Endothelial cell of umbilical vein (primary cell): ENCODE measurements at regions not wholly inside any gene's neighbourhood (a gene's known extent, or its start where the extent isn't known, plus 50 kb on each side); places are given as distances from the start of the nearest gene placed in this dataset.

ENCODE experiments used
- BruUV-seq: library from RNA; stranded (reverse); fragments of 400-500 nt; replicated peaks from 2 replicates; lab custom pipeline; 2021; lab: Mats Ljungman, UMichigan
- CTCF ChIA-PET: fragments of 300-600, 350-600 bp; sonication (Branson Sonifier 250); formaldehyde crosslinking; loops from one replicate; lab custom pipeline; 2021; ENCODE audit warnings: antibody characterized with exemption, inconsistent platforms; lab: Charles Lee
- POLR2A ChIA-PET: fragments of 300-600, 350-600 bp; sonication (Branson Sonifier 250); formaldehyde crosslinking; loops from one replicate; lab custom pipeline; 2021; ENCODE audit warnings: antibody characterized with exemption, inconsistent platforms; lab: Charles Lee
- DNase-seq: peaks from one replicate; pipeline ENCODE4 v3.0.0-alpha.2; 2011; ENCODE audit warnings: low read depth, low spot score
- FAIRE-seq: peaks from 2 replicates; lab custom pipeline; 2011; peaks lifted over from hg19 to GRCh38; lab: Jason Lieb, UNC
- H2AFZ ChIP-seq: 2 replicates; pipeline ENCODE4 v1.6.0; 2012; ENCODE audit warnings: low read depth, low read length, control low read depth, inconsistent platforms
- H3K27ac ChIP-seq: 2 replicates; pipeline ENCODE4 v1.5.1; 2011; ENCODE audit warnings: low read depth, mild to moderate bottlenecking, control low read depth, low read length, moderate library complexity; ENCODE audit not compliant: insufficient read depth
- H3K27me3 ChIP-seq, 2 experiments: 2 replicates each; pipeline versions ENCODE4 v1.6.0 to v1.6.1; 2011; ENCODE audit warnings: low read length in 2 of 2, mixed read lengths in 1 of 2; ENCODE audit not compliant: control insufficient read depth in 2 of 2, insufficient read depth in 2 of 2
- H3K36me3 ChIP-seq, 2 experiments: 2 replicates in 1 of 2; 3 replicates in 1 of 2; pipeline ENCODE4 v1.5.1; 2011; ENCODE audit warnings: low read length in 2 of 2, mild to moderate bottlenecking in 1 of 2, moderate library complexity in 1 of 2; ENCODE audit not compliant: control insufficient read depth in 2 of 2, insufficient read depth in 2 of 2; ENCODE audit errors: extremely low read depth in 1 of 2
- H3K4me1 ChIP-seq: 3 replicates; pipeline ENCODE4 v1.5.1; 2011; ENCODE audit warnings: mild to moderate bottlenecking, low read length; ENCODE audit not compliant: control insufficient read depth, insufficient read depth; ENCODE audit errors: extremely low read depth
- H3K4me2 ChIP-seq: 2 replicates; pipeline ENCODE4 v1.6.1; 2011; ENCODE audit warnings: low read length, control low read depth, mixed read lengths; ENCODE audit not compliant: insufficient read depth
- H3K4me3 ChIP-seq, 3 experiments: fragments of 200-600 bp in 1 of 3; sonication (generic), shearing (Covaris generic) in 1 of 3; replicated peaks in 1 of 3; 2 replicates each; pipeline ENCODE4 v1.5.1; 2011 to 2016; ENCODE audit warnings: control low read depth in 3 of 3, low read length in 3 of 3, mild to moderate bottlenecking in 2 of 3, inconsistent platforms in 1 of 3, low read depth in 1 of 3, moderate library complexity in 1 of 3; ENCODE audit not compliant: insufficient read depth in 1 of 3
- H3K79me2 ChIP-seq: 2 replicates; pipeline ENCODE4 v1.6.0; 2012; ENCODE audit warnings: low read length, inconsistent platforms; ENCODE audit not compliant: control insufficient read depth, insufficient read depth
- H3K9ac ChIP-seq: replicated peaks from 2 replicates; pipeline ENCODE3; 2011; ENCODE audit warnings: low read length, control low read depth; ENCODE audit not compliant: insufficient read depth; ENCODE audit errors: extremely low read depth
- H3K9me1 ChIP-seq: replicated peaks from 3 replicates; pipeline ENCODE4 v1.6.0; 2011; ENCODE audit warnings: mild to moderate bottlenecking, low read length; ENCODE audit not compliant: control insufficient read depth, insufficient read depth; ENCODE audit errors: extremely low read depth
- H3K9me3 ChIP-seq: replicated peaks from 2 replicates; pipeline ENCODE4 v1.5.1; 2012; ENCODE audit warnings: low read length, inconsistent platforms; ENCODE audit not compliant: control insufficient read depth, insufficient read depth
- H4K20me1 ChIP-seq: replicated peaks from 2 replicates; pipeline ENCODE3; 2011; ENCODE audit warnings: mild to moderate bottlenecking, low read length; ENCODE audit not compliant: control insufficient read depth, insufficient read depth; ENCODE audit errors: extremely low read depth
- EZH2 ChIP-seq: IDR thresholded peaks from 2 replicates; pipeline ENCODE4 v1.6.1; 2012; ENCODE audit warnings: borderline replicate concordance, low read depth, mild to moderate bottlenecking, moderate library complexity, low read length, inconsistent platforms; ENCODE audit not compliant: severe bottlenecking
- GATA2 ChIP-seq: IDR thresholded peaks from 2 replicates; pipeline ENCODE4 v1.7.0; 2011; ENCODE audit warnings: low read depth, mild to moderate bottlenecking, moderate library complexity, mixed read lengths, low read length; ENCODE audit not compliant: insufficient read length, insufficient read depth
- dilution Hi-C: fragments of 300-500 bp; cut with MboI; formaldehyde crosslinking; loops from one replicate; pipeline ENCODE4 v1.15.0; 2019; ENCODE audit warnings: low sequenced_read_pairs; ENCODE audit not compliant: extremely low pct_ligation_motif_present
- intact Hi-C: fragments of 100-400 bp; cut with micrococcal nuclease; formaldehyde crosslinking; loops from one replicate; pipeline ENCODE4 v1.10.0; 2022
- TF ChIP-seq, protein P1 (sequence below), 2 donors: IDR thresholded peaks; 1 replicate in 1 of 2; 2 replicates in 1 of 2; pipeline ENCODE4 v1.5.1; 2011; ENCODE audit warnings: low read length in 2 of 2, mild to moderate bottlenecking in 2 of 2, moderate library complexity in 2 of 2, control low read depth in 1 of 2, inconsistent platforms in 1 of 2, low read depth in 1 of 2; ENCODE audit not compliant: insufficient read depth in 1 of 2; ENCODE audit errors: extremely low read depth in 1 of 2
- TF ChIP-seq, protein P2 (sequence below): IDR thresholded peaks from 2 replicates; pipeline ENCODE4 v1.6.1; 2011; ENCODE audit not compliant: insufficient read depth, insufficient read length

DNA sequence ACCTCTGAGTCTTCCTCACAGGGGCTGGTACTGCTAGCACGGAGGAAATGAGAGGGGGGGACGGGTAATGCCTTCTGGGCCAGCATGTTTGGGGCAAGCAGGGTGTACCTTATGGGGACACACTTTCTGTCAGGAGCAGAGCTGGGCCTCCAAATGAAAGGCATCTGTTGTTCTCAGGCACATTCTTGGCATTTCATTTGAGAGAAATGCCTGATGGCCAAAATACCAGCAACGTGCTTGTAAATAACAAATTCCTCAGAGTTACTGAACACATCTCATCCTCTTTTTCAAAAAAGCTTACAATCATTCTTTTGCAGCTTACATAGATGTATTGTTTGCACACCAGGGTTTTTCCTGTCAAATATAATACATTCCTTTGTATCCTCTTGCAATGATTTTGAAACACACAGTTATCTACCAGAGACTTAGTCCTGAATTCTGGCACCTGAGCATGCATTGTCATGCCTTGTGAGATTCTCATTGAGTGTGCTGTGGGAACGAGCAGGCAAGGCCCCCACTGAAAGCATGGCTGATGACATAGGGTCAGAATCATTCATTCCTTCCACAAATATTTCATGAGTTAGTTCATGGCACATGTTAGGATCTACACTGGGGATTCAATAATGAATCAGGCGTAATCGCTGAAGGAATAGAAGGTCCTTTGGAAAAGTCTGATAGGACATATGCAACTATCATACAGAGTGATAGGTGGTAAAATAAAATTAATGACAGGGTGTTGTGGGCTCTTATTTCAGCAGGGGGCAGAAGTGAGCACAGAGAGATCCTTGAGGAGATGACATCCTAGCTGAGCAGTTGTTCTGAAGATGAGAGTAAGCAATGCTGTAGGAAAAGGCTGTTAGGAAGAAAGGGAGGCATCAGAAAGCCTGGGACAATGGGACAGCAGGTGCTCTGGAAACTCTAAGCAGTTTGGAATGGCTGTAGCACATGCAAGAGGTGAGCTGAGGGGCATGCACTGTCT is 260.9 kb upstream of the TUT7 start:
- FAIRE-seq, result no peak
- Histone ChIP-seq H3K27ac (no peak overlapping the region), H3K4me2 (no peak overlapping the region)

More for the DNA sequence above, 260.9 kb upstream of the TUT7 start:
- Histone ChIP-seq H3K36me3 (no peaks in the 10 kb centered on the region), H2AFZ (no peak overlapping the region), H3K9me3 (no peaks in the 10 kb centered on the region), H3K4me3 (no peak overlapping the region), H4K20me1 (no peaks in the 10 kb centered on the region), H3K79me2 (no peaks in the 10 kb centered on the region), H3K4me1 (no peaks in the 10 kb centered on the region), H3K9me1 (no peaks in the 10 kb centered on the region), H3K9ac (no peak overlapping the region), H3K27me3 (no peaks in the 10 kb centered on the region)
- no peak for DNase-seq
- dilution Hi-C loops, result no loop called here
- ChIA-PET POLR2A (no interaction called here), CTCF (no interaction called here)
- intact Hi-C loops, result loop anchor here (1.0 kb wide), 1 partner anchor 709 kb away; no protein-coding TSS in a partner anchor
- TF ChIP-seq GATA2, result no peak
- TF ChIP-seq EZH2, result no peak
- TF ChIP-seq, protein P1, sequence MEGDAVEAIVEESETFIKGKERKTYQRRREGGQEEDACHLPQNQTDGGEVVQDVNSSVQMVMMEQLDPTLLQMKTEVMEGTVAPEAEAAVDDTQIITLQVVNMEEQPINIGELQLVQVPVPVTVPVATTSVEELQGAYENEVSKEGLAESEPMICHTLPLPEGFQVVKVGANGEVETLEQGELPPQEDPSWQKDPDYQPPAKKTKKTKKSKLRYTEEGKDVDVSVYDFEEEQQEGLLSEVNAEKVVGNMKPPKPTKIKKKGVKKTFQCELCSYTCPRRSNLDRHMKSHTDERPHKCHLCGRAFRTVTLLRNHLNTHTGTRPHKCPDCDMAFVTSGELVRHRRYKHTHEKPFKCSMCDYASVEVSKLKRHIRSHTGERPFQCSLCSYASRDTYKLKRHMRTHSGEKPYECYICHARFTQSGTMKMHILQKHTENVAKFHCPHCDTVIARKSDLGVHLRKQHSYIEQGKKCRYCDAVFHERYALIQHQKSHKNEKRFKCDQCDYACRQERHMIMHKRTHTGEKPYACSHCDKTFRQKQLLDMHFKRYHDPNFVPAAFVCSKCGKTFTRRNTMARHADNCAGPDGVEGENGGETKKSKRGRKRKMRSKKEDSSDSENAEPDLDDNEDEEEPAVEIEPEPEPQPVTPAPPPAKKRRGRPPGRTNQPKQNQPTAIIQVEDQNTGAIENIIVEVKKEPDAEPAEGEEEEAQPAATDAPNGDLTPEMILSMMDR (IDR thresholded peaks at IDR 0.05; ENCODE audit: extremely low read depth in 1 of 2, insufficient read depth in 1 of 2, low read depth in 1 of 2, low read length in 2 of 2), result peak in 1 of 2 donors; percentile 25
- TF ChIP-seq, protein P2, sequence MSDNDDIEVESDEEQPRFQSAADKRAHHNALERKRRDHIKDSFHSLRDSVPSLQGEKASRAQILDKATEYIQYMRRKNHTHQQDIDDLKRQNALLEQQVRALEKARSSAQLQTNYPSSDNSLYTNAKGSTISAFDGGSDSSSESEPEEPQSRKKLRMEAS, result no peak
- no TSS peak for BruUV-seq
